GM12878 (cell line): ENCODE measurements at regions not wholly inside any gene's neighbourhood (a gene's known extent, or its start where the extent isn't known, plus 50 kb on each side); places are given as distances from the start of the nearest gene placed in this dataset.

Source experiments
- ATAC-seq: fragments of 200-7000 bp; cut with Tn5 transposase; 3 replicates; pipeline ENCODE4 v1.9.1; 2020; ENCODE audit warnings: mild to moderate bottlenecking, moderate library complexity
- BruUV-seq: library from RNA; stranded (reverse); fragments of 400-500 nt; replicated peaks from 2 replicates; lab custom pipeline; 2021; lab: Mats Ljungman, UMichigan
- CTCF ChIA-PET: fragments of 300-600 bp; sonication (Branson Sonifier 250); formaldehyde crosslinking; extraction: SDS; loops from one replicate; lab custom pipeline; 2021; ENCODE audit warnings: inconsistent platforms; lab: Yijun Ruan, JAX
- POLR2A ChIA-PET: fragments of 350-600 bp; formaldehyde crosslinking; extraction: SDS; loops from one replicate; lab custom pipeline; 2021; ENCODE audit warnings: inconsistent platforms; lab: Charles Lee
- RAD21 ChIA-PET: fragments of 300-600 bp; sonication (Branson Sonifier 250); formaldehyde crosslinking; loops from one replicate; lab custom pipeline; 2023; ENCODE audit warnings: antibody characterized with exemption; ENCODE audit not compliant: unreplicated experiment; lab: Charles Lee
- SMC1A ChIA-PET: fragments of 300-600 bp; sonication (Branson Sonifier 250); formaldehyde crosslinking; loops from one replicate; lab custom pipeline; 2023; ENCODE audit not compliant: unreplicated experiment, uncharacterized antibody; lab: Charles Lee
- DNase-seq: peaks from one replicate; pipeline ENCODE4 v3.0.0-alpha.2; 2011; ENCODE audit warnings: low read depth, low spot score
- FAIRE-seq: peaks from 3 replicates; lab custom pipeline; 2011; peaks lifted over from hg19 to GRCh38; lab: Jason Lieb, UNC
- H2AFZ ChIP-seq: 2 replicates; pipeline ENCODE4 v1.6.0; 2011; ENCODE audit warnings: low read depth, low read length, control low read depth; ENCODE audit not compliant: control insufficient read depth
- H3K27ac ChIP-seq: 2 replicates; pipeline ENCODE4 v1.5.1; 2011; ENCODE audit warnings: control low read depth; ENCODE audit not compliant: control insufficient read depth, insufficient read depth
- H3K27me3 ChIP-seq, 2 experiments: replicated peaks in 1 of 2; 2 replicates each; pipeline versions ENCODE4 v1.6.0 to v1.6.1; 2011; ENCODE audit warnings: low read length in 1 of 2; ENCODE audit not compliant: control insufficient read depth in 2 of 2, insufficient read depth in 2 of 2
- H3K36me3 ChIP-seq, 2 experiments: 2 replicates each; pipeline ENCODE4 v1.5.1; 2011; ENCODE audit warnings: low read length in 1 of 2; ENCODE audit not compliant: control insufficient read depth in 2 of 2, insufficient read depth in 2 of 2
- H3K4me1 ChIP-seq: 2 replicates; pipeline ENCODE4 v1.6.1; 2011; ENCODE audit warnings: mild to moderate bottlenecking, low read length, moderate library complexity, mixed read lengths; ENCODE audit not compliant: control insufficient read depth, insufficient read depth
- H3K4me2 ChIP-seq: 2 replicates; pipeline ENCODE4 v1.6.0; 2011; ENCODE audit warnings: control low read depth; ENCODE audit not compliant: control insufficient read depth, insufficient read depth
- H3K4me3 ChIP-seq: fragments of 200-600 bp; sonication (generic); 2 replicates; pipeline ENCODE4 v1.5.1; 2016
- H3K79me2 ChIP-seq: 2 replicates; pipeline ENCODE4 v1.6.0; 2011; ENCODE audit warnings: low read length; ENCODE audit not compliant: control insufficient read depth, insufficient read depth
- H3K9ac ChIP-seq: 2 replicates; pipeline ENCODE4 v1.8.0; 2011; ENCODE audit warnings: low read length, control low read depth, mixed read lengths; ENCODE audit not compliant: control insufficient read depth, insufficient read depth
- H3K9me3 ChIP-seq: replicated peaks from 3 replicates; pipeline ENCODE4 v1.5.1; 2011; ENCODE audit warnings: mild to moderate bottlenecking, low read length; ENCODE audit not compliant: control insufficient read depth, insufficient read depth
- H4K20me1 ChIP-seq: 2 replicates; pipeline ENCODE4 v1.6.0; 2011; ENCODE audit not compliant: control insufficient read depth, insufficient read depth
- CBX3 ChIP-seq: fragments of 200-600 bp; sonication (generic); IDR thresholded peaks from 2 replicates; pipeline ENCODE4 v1.6.1; 2016; ENCODE audit warnings: low read depth, borderline replicate concordance
- E2F8 ChIP-seq: fragments of 450-650 bp; IDR thresholded peaks from 2 replicates; pipeline ENCODE4 v1.6.1; 2018; ENCODE audit warnings: mild to moderate bottlenecking, low read depth, moderate library complexity; ENCODE audit not compliant: partially characterized antibody
- EGR1 ChIP-seq, 2 experiments: IDR thresholded peaks; 1 replicate in 1 of 2; 2 replicates in 1 of 2; pipeline ENCODE4 v1.6.1; 2011 to 2012; ENCODE audit warnings: low read depth in 2 of 2, low read length in 2 of 2, borderline replicate concordance in 1 of 2, mild to moderate bottlenecking in 1 of 2, moderate library complexity in 1 of 2
- KAT2A ChIP-seq: conservative IDR thresholded peaks from 2 replicates; pipeline ENCODE4 v1.6.1; 2011; ENCODE audit warnings: low read depth, low read length; ENCODE audit not compliant: control insufficient read depth
- MAX ChIP-seq: IDR thresholded peaks from 2 replicates; pipeline ENCODE4 v1.6.1; 2012; ENCODE audit warnings: low read depth, low read length, improper control_type of control experiment
- MEF2A ChIP-seq: IDR thresholded peaks from 2 replicates; pipeline ENCODE4 v1.6.1; 2011; ENCODE audit warnings: low read depth, mild to moderate bottlenecking, low read length, moderate library complexity; ENCODE audit not compliant: insufficient read depth
- NFXL1 ChIP-seq: fragments of 450-650 bp; IDR thresholded peaks from 2 replicates; pipeline ENCODE4 v1.6.1; 2017; ENCODE audit warnings: antibody characterized with exemption, mild to moderate bottlenecking, borderline replicate concordance
- PAX5 ChIP-seq: IDR thresholded peaks from 2 replicates; pipeline ENCODE4 v1.6.1; 2011; ENCODE audit warnings: low read depth, low read length, borderline replicate concordance
- RAD21 ChIP-seq: IDR thresholded peaks from 2 replicates; pipeline ENCODE4 v1.6.1; 2011; ENCODE audit warnings: mild to moderate bottlenecking, low read depth, low read length, moderate library complexity; ENCODE audit not compliant: insufficient read depth
- RCOR1 ChIP-seq: conservative IDR thresholded peaks from 2 replicates; pipeline ENCODE4 v1.6.1; 2012; ENCODE audit warnings: low read depth, low read length, improper control_type of control experiment
- ZNF687 ChIP-seq: fragments of 450-650 bp; IDR thresholded peaks from 2 replicates; pipeline ENCODE4 v1.6.1; 2017; ENCODE audit warnings: mild to moderate bottlenecking, moderate library complexity
- WGBS: methylation state at CpG from one replicate; pipeline ENCODE4 v1.1.6; 2016; ENCODE audit warnings: low lambda C conversion rate; ENCODE audit not compliant: insufficient replicate concordance, insufficient coverage; ENCODE audit errors: missing lambda C conversion rate; 5-methylcytosine and 5-hydroxymethylcytosine counted together
- in situ Hi-C: fragments of 300-500 bp; cut with MboI; formaldehyde crosslinking; loops from 9 replicates; pipeline ENCODE4 v1.14.3; 2018; ENCODE audit warnings: mixed read lengths
- intact Hi-C: fragments of 100-400 bp; cut with micrococcal nuclease; formaldehyde crosslinking; loops from one replicate; pipeline ENCODE4 v1.14.2; 2022; ENCODE audit not compliant: unreplicated experiment

- no peaks in the 10 kb centered on the region for H3K9me3 ChIP-seq
- H3K27ac ChIP-seq, result no peak overlapping the region
- no peaks in the 10 kb centered on the region for H3K4me1 ChIP-seq
- TF ChIP-seq MEF2A, result no peak
- TF ChIP-seq MAX, result no peak
- TF ChIP-seq NFXL1, result no peak
- no peak for TF ChIP-seq RAD21
- no peak for TF ChIP-seq CBX3
- no peak for TF ChIP-seq E2F8
- no peak for TF ChIP-seq KAT2A
- TF ChIP-seq EGR1 (IDR thresholded peaks at IDR 0.05; ENCODE audit: borderline replicate concordance in 1 of 2, low read depth in 2 of 2, low read length in 2 of 2), result no peak
- TF ChIP-seq PAX5, result no peak
- TF ChIP-seq ZNF687, result no peak
- TF ChIP-seq RCOR1, result no peak
- no peak for ATAC-seq
- H3K36me3 ChIP-seq, result no peaks in the 10 kb centered on the region
- no peak overlapping the region for H3K4me2 ChIP-seq
- BruUV-seq, result no TSS peak
- no peaks in the 10 kb centered on the region for H4K20me1 ChIP-seq
- peak; percentile 41 for FAIRE-seq
- H2AFZ ChIP-seq, result no peak overlapping the region
- intact Hi-C loops (no loop called here), in situ Hi-C loops (no loop called here)
- CTCF ChIA-PET, result no interaction called here
- RAD21 ChIA-PET, result no interaction called here
- 0 out of 4 replicates have a peak, but pooled peaks cover 0 to 2% of the 10 kb centered on the region in 2 experiments for H3K27me3 ChIP-seq
- POLR2A ChIA-PET, result no interaction called here
- no peak overlapping the region for H3K4me3 ChIP-seq
- SMC1A ChIA-PET, result no interaction called here
- no peak overlapping the region for H3K9ac ChIP-seq
- 4% methylated on average over 3 of the region's 3 CpGs for WGBS
- DNase-seq, result no peak
- H3K79me2 ChIP-seq, result no peaks in the 10 kb centered on the region
Observed at GRCh38 chr3:177703788-177704187, 506.5 kb upstream of the TBL1XR1 start.
